H9 (cell line): ENCODE measurements at regions not wholly inside any gene's neighbourhood (a gene's known extent, or its start where the extent isn't known, plus 50 kb on each side); places are given as distances from the start of the nearest gene placed in this dataset.

Experiments
- DNase-seq: peaks from one replicate; pipeline ENCODE4 v3.0.0-alpha.2; 2017
- H2AFZ ChIP-seq: one replicate; pipeline ENCODE4 v1.6.1; 2013; ENCODE audit warnings: mild to moderate bottlenecking, low read length, control low read depth, moderate library complexity
- H2AK5ac ChIP-seq: 2 replicates; pipeline ENCODE4 v1.6.1; 2013; ENCODE audit warnings: low read length, control low read depth, mixed read lengths; ENCODE audit not compliant: insufficient read length
- H2BK120ac ChIP-seq: one replicate; pipeline ENCODE4 v1.6.1; 2013; ENCODE audit warnings: low read depth, mild to moderate bottlenecking, low read length, control low read depth, inconsistent platforms; ENCODE audit not compliant: poor library complexity, severe bottlenecking
- H2BK12ac ChIP-seq: 2 replicates; pipeline ENCODE4 v1.6.1; 2013; ENCODE audit warnings: low read length, control low read depth, mixed read lengths, low read depth; ENCODE audit not compliant: insufficient read length
- H2BK15ac ChIP-seq: 2 replicates; pipeline ENCODE4 v1.6.1; 2013; ENCODE audit warnings: low read depth, low read length, control low read depth
- H2BK20ac ChIP-seq: one replicate; pipeline ENCODE4 v1.6.1; 2013; ENCODE audit warnings: low read depth, mild to moderate bottlenecking, low read length, control low read depth, inconsistent platforms; ENCODE audit not compliant: poor library complexity, severe bottlenecking
- H2BK5ac ChIP-seq: 2 replicates; pipeline ENCODE4 v1.6.1; 2013; ENCODE audit warnings: low read length, control low read depth, mixed read lengths; ENCODE audit not compliant: insufficient read length
- H3K14ac ChIP-seq: 2 replicates; pipeline ENCODE4 v1.6.1; 2013; ENCODE audit warnings: low read length, control low read depth; ENCODE audit not compliant: insufficient read depth
- H3K18ac ChIP-seq: 2 replicates; pipeline ENCODE4 v1.6.1; 2013; ENCODE audit warnings: low read depth, mild to moderate bottlenecking, mixed read lengths, low read length, control low read depth; ENCODE audit not compliant: insufficient read length
- H3K23ac ChIP-seq: 2 replicates; pipeline ENCODE4 v1.6.1; 2013; ENCODE audit warnings: low read length, control low read depth, mixed read lengths, low read depth; ENCODE audit not compliant: insufficient read length
- H3K23me2 ChIP-seq: 2 replicates; pipeline ENCODE4 v1.6.1; 2013; ENCODE audit warnings: low read depth, mild to moderate bottlenecking, mixed read lengths, low read length, control low read depth; ENCODE audit not compliant: insufficient read length, poor library complexity, severe bottlenecking
- H3K27ac ChIP-seq: 2 replicates; pipeline ENCODE4 v1.5.1; 2013; ENCODE audit warnings: low read length, control low read depth, mixed read lengths, low read depth; ENCODE audit not compliant: insufficient read length
- H3K27me3 ChIP-seq: 2 replicates; pipeline ENCODE4 v1.6.1; 2013; ENCODE audit warnings: low read length, control low read depth, inconsistent platforms; ENCODE audit not compliant: insufficient read depth
- H3K4ac ChIP-seq: 2 replicates; pipeline ENCODE4 v1.6.1; 2013; ENCODE audit warnings: low read depth, mild to moderate bottlenecking, control low read depth, inconsistent platforms, low read length, moderate library complexity
- H3K4me1 ChIP-seq: 2 replicates; pipeline ENCODE4 v1.6.1; 2013; ENCODE audit warnings: low read length, control low read depth, inconsistent platforms; ENCODE audit not compliant: insufficient read depth
- H3K4me2 ChIP-seq: 2 replicates; pipeline ENCODE4 v1.6.1; 2013; ENCODE audit warnings: low read length, control low read depth, mixed read lengths; ENCODE audit not compliant: insufficient read length, insufficient read depth
- H3K56ac ChIP-seq: 2 replicates; pipeline ENCODE4 v1.6.1; 2013; ENCODE audit warnings: low read depth, mild to moderate bottlenecking, mixed read lengths, low read length, control low read depth; ENCODE audit not compliant: insufficient read length
- H3K79me1 ChIP-seq: 2 replicates; pipeline ENCODE4 v1.6.1; 2013; ENCODE audit warnings: low read depth, mild to moderate bottlenecking, moderate library complexity, low read length, control low read depth, inconsistent platforms; ENCODE audit not compliant: insufficient read depth, poor library complexity, severe bottlenecking
- H3K79me2 ChIP-seq: 2 replicates; pipeline ENCODE4 v1.6.1; 2013; ENCODE audit warnings: low read length, control low read depth, inconsistent platforms; ENCODE audit not compliant: insufficient read depth
- H3K9ac ChIP-seq: 2 replicates; pipeline ENCODE4 v1.6.1; 2013; ENCODE audit warnings: low read length, control low read depth, mixed read lengths; ENCODE audit not compliant: insufficient read length; ENCODE audit errors: extremely low read depth
- H3K9me3 ChIP-seq: one replicate; pipeline ENCODE4 v1.6.1; 2013; ENCODE audit warnings: low read depth, low read length, inconsistent platforms; ENCODE audit not compliant: control insufficient read depth
- H3T11ph ChIP-seq: one replicate; pipeline ENCODE4 v1.6.1; 2013; ENCODE audit warnings: mild to moderate bottlenecking, low read length, control low read depth, inconsistent platforms
- H4K20me1 ChIP-seq: one replicate; pipeline ENCODE4 v1.6.1; 2013; ENCODE audit not compliant: control insufficient read depth, insufficient read length, insufficient read depth
- H4K5ac ChIP-seq: 2 replicates; pipeline ENCODE4 v1.6.1; 2013; ENCODE audit warnings: low read depth, mild to moderate bottlenecking, mixed read lengths, low read length, control low read depth; ENCODE audit not compliant: insufficient read length
- H4K8ac ChIP-seq: replicated peaks from 2 replicates; pipeline ENCODE4 v1.6.1; 2013; ENCODE audit warnings: low read length, control low read depth, mixed read lengths, low read depth; ENCODE audit not compliant: insufficient read length
- H4K91ac ChIP-seq: 2 replicates; pipeline ENCODE4 v1.6.1; 2013; ENCODE audit warnings: low read depth, mild to moderate bottlenecking, moderate library complexity, mixed read lengths, low read length, control low read depth; ENCODE audit not compliant: insufficient read length
- H3K27ac Mint-ChIP-seq, 3 experiments: 2 replicates in 2 of 3; 3 replicates in 1 of 3; pipeline ENCODE4 v1.8.0; 2020 to 2021; ENCODE audit warnings: mixed read lengths in 3 of 3, mild to moderate bottlenecking in 1 of 3, moderate library complexity in 1 of 3
- H3K27me3 Mint-ChIP-seq: 2 replicates; pipeline ENCODE4 v1.8.0; 2021; ENCODE audit warnings: low read depth, mild to moderate bottlenecking, moderate library complexity, mixed read lengths
- H3K36me3 Mint-ChIP-seq, 3 experiments: 2 replicates in 2 of 3; 3 replicates in 1 of 3; pipeline ENCODE4 v1.8.0; 2020 to 2021; ENCODE audit warnings: low read depth in 3 of 3, mixed read lengths in 3 of 3; ENCODE audit not compliant: insufficient read depth in 1 of 3
- H3K4me1 Mint-ChIP-seq, 2 experiments: 2 replicates each; pipeline ENCODE4 v1.8.0; 2020; ENCODE audit warnings: mixed read lengths in 2 of 2
- H3K4me3 Mint-ChIP-seq, 2 experiments: 2 replicates in 1 of 2; 3 replicates in 1 of 2; pipeline ENCODE4 v1.8.0; 2020 to 2021; ENCODE audit warnings: mild to moderate bottlenecking in 2 of 2, mixed read lengths in 2 of 2, moderate library complexity in 1 of 2
- H3K9me3 Mint-ChIP-seq, 2 experiments: 2 replicates in 1 of 2; 3 replicates in 1 of 2; pipeline ENCODE4 v1.8.0; 2020; ENCODE audit warnings: mild to moderate bottlenecking in 2 of 2, mixed read lengths in 2 of 2, moderate library complexity in 1 of 2
- CTCF ChIP-seq: fragments of 200-600 bp; sonication (generic); conservative IDR thresholded peaks from 3 replicates; pipeline ENCODE4 v1.8.0; 2021; ENCODE audit warnings: antibody characterized with exemption, mild to moderate bottlenecking

- no peak overlapping the region for H3K4me2 ChIP-seq
- H3T11ph ChIP-seq, result no peak overlapping the region
- H4K20me1 ChIP-seq, result no peaks in the 10 kb centered on the region
- H4K5ac ChIP-seq, result no peak overlapping the region
- no peak overlapping the region for H3K18ac ChIP-seq
- no peaks in the 10 kb centered on the region for H3K36me3 Mint-ChIP-seq
- H2BK12ac ChIP-seq, result no peak overlapping the region
- no peak overlapping the region for H4K8ac ChIP-seq
- no peak overlapping the region for H2BK20ac ChIP-seq
- H4K91ac ChIP-seq, result no peak overlapping the region
- no peaks in the 10 kb centered on the region for H3K23me2 ChIP-seq
- H3K27me3 ChIP-seq, result no peaks in the 10 kb centered on the region
- H3K27ac Mint-ChIP-seq, result no peak overlapping the region
- no peak overlapping the region for H2BK120ac ChIP-seq
- H3K79me1 ChIP-seq, result no peaks in the 10 kb centered on the region
- H2AFZ ChIP-seq, result no peak overlapping the region
- no peak overlapping the region for H3K56ac ChIP-seq
- peaks cover 3 to 9% of the 10 kb centered on the region in 2 experiments; a peak in 3 of 4 replicates for H3K4me1 Mint-ChIP-seq
- DNase-seq, result no peak
- no peak overlapping the region for H3K23ac ChIP-seq
- no peak for TF ChIP-seq CTCF
- no peak overlapping the region for H3K9ac ChIP-seq
- H2AK5ac ChIP-seq, result no peak overlapping the region
- no peaks in the 10 kb centered on the region for H3K9me3 ChIP-seq
- H2BK15ac ChIP-seq, result no peak overlapping the region
- peaks cover 3% of the 10 kb centered on the region for H3K27me3 Mint-ChIP-seq
- H3K4me3 Mint-ChIP-seq, result no peak overlapping the region
- no peak overlapping the region for H2BK5ac ChIP-seq
- no peak overlapping the region for H3K27ac ChIP-seq
- peaks cover 2 to 3% of the 10 kb centered on the region in 2 experiments; a peak in 2 of 5 replicates for H3K9me3 Mint-ChIP-seq
- no peaks in the 10 kb centered on the region for H3K4me1 ChIP-seq
- H3K14ac ChIP-seq, result no peak overlapping the region
- no peak overlapping the region for H3K4ac ChIP-seq
- H3K79me2 ChIP-seq, result no peaks in the 10 kb centered on the region
Observed at GRCh38 chr10:105383978-105384377, 742.9 kb downstream of the SORCS3 start.
